ENCODE measurements at regions not wholly inside any gene's neighbourhood (a gene's known extent, or its start where the extent isn't known, plus 50 kb on each side); places are given as distances from the start of the nearest gene placed in this dataset.
"Not testable (repeated sequence)": the region's sequence is repeated elsewhere in the genome, so short reads cannot be mapped to it uniquely, and the experiment has no call there.

GRCh38 chr12:66751432-66752113, 72.7 kb upstream of the GRIP1 start:
- H3K4me3 ChIP-seq (ENCODE audit: control insufficient read depth, low read depth, low read length) = no peak overlapping the region
- no peak for TF ChIP-seq CTCF (conservative IDR thresholded peaks at IDR 0.05; ENCODE audit: control insufficient read depth, insufficient read depth, low read depth, low read length)
- DNase-seq (ENCODE audit: low read depth) = no peak

GRCh38 chr12:66753810-66754209, 74.9 kb upstream of the GRIP1 start:
- DNase-seq (ENCODE audit: low read depth) = no peak
- no peak overlapping the region for H3K4me3 ChIP-seq (ENCODE audit: control insufficient read depth, low read depth, low read length)
- no peak for TF ChIP-seq CTCF (conservative IDR thresholded peaks at IDR 0.05; ENCODE audit: control insufficient read depth, insufficient read depth, low read depth, low read length)

- no peak overlapping the region for H3K4me3 ChIP-seq (ENCODE audit: control insufficient read depth, low read depth, low read length)
- no peak for TF ChIP-seq CTCF (conservative IDR thresholded peaks at IDR 0.05; ENCODE audit: control insufficient read depth, insufficient read depth, low read depth, low read length)
- DNase-seq (ENCODE audit: low read depth) = no peak
Observed at GRCh38 chr12:66755727-66756395, 77.0 kb upstream of the GRIP1 start.

- no peak for TF ChIP-seq CTCF (conservative IDR thresholded peaks at IDR 0.05; ENCODE audit: control insufficient read depth, insufficient read depth, low read depth, low read length)
- H3K4me3 ChIP-seq (ENCODE audit: control insufficient read depth, low read depth, low read length) = no peak overlapping the region
- no peak for DNase-seq (ENCODE audit: low read depth)
Observed at GRCh38 chr12:66756631-66757030, 77.8 kb upstream of the GRIP1 start.

- not testable (repeated sequence) for H3K4me3 ChIP-seq (ENCODE audit: control insufficient read depth, low read depth, low read length); DNase-seq (ENCODE audit: low read depth)
Observed at GRCh38 chr12:66760122-66760521, 81.2 kb upstream of the GRIP1 start.

DNA sequence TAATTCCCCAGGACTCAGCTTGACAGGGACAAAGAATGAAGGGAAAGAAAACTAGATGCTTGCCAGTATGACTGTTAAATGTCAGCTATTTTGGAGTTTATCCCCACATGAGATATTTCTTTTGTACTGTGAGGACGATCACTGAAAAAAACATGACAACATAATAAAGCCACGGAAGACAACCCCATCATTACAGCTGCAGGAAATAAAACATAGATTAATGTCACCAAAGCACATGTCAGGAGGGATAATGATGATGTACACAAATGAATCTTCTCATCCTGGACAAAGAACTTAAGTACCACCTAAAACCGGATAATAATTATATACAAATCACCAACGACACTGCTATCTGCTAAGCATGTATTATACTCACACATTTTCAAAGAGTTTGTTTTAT, 84.6 kb upstream of the GRIP1 start:
- no peak for DNase-seq (ENCODE audit: low read depth)
- no peak for TF ChIP-seq CTCF (conservative IDR thresholded peaks at IDR 0.05; ENCODE audit: control insufficient read depth, insufficient read depth, low read depth, low read length)
- no peak overlapping the region for H3K4me3 ChIP-seq (ENCODE audit: control insufficient read depth, low read depth, low read length)

DNA sequence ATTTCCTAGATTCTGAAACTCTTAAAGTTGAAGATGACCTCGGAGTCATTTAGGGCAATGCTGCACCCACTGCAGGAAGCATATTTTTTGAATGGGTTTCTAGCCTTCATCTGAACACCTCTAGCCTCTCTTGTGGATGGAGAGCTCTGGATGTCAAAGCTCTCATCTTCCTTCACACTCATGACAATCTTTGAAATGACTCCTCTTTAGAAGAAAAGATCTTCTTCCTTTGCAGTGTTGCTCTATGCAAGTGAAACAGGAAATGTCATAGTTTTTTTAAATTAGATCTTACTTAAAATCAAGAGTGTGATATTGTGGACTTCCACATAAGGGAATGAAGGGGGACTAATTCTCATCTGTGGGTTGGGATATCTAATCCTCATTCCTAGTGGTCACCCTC, 86.3 kb upstream of the GRIP1 start:
- TF ChIP-seq CTCF (conservative IDR thresholded peaks at IDR 0.05; ENCODE audit: control insufficient read depth, insufficient read depth, low read depth, low read length) = no peak
- DNase-seq (ENCODE audit: low read depth) = no peak
- no peak overlapping the region for H3K4me3 ChIP-seq (ENCODE audit: control insufficient read depth, low read depth, low read length)

All from fibroblast of mammary gland (primary cell).